Liver (tissue), 7 donors: ENCODE measurements at regions not wholly inside any gene's neighbourhood (a gene's known extent, or its start where the extent isn't known, plus 50 kb on each side); places are given as distances from the start of the nearest gene placed in this dataset.

Experiments used
- DNase-seq: peaks from one replicate; pipeline ENCODE4 v3.0.0-alpha.2; 2017; ENCODE audit warnings: low spot score
- H3K27ac ChIP-seq, 2 donors: one replicate each; pipeline ENCODE4 v1.7.0; 2013; ENCODE audit warnings: inconsistent platforms in 2 of 2, low read length in 2 of 2, control low read depth in 1 of 2, low read depth in 1 of 2, mild to moderate bottlenecking in 1 of 2
- H3K27me3 ChIP-seq, 4 donors: one replicate each; pipeline versions ENCODE4 v1.6.1 to v1.7.0; 2013; ENCODE audit warnings: low read length in 3 of 4, inconsistent platforms in 1 of 4, mild to moderate bottlenecking in 1 of 4, moderate library complexity in 1 of 4; ENCODE audit not compliant: control insufficient read depth in 4 of 4, insufficient read depth in 4 of 4
- H3K36me3 ChIP-seq, 4 donors: one replicate each; pipeline versions ENCODE4 v1.6.1 to v1.7.0; 2013; ENCODE audit warnings: low read length in 3 of 4, mild to moderate bottlenecking in 3 of 4, low read depth in 1 of 4, moderate library complexity in 1 of 4; ENCODE audit not compliant: control insufficient read depth in 4 of 4, insufficient read depth in 3 of 4
- H3K4me1 ChIP-seq, 4 donors: one replicate each; pipeline versions ENCODE4 v1.6.1 to v1.7.0; 2013; ENCODE audit warnings: low read length in 3 of 4, mild to moderate bottlenecking in 3 of 4, moderate library complexity in 1 of 4; ENCODE audit not compliant: control insufficient read depth in 4 of 4, insufficient read depth in 4 of 4
- H3K4me3 ChIP-seq, 3 donors: one replicate each; pipeline versions ENCODE4 v1.6.1 to v1.7.0; 2013; ENCODE audit warnings: low read length in 3 of 3, control low read depth in 1 of 3, low read depth in 1 of 3, mild to moderate bottlenecking in 1 of 3
- H3K9ac ChIP-seq, 2 donors: one replicate each; pipeline ENCODE4 v1.7.0; 2013; ENCODE audit warnings: low read length in 2 of 2, mild to moderate bottlenecking in 2 of 2, moderate library complexity in 2 of 2, control low read depth in 1 of 2, low read depth in 1 of 2
- H3K9me3 ChIP-seq, 4 donors: one replicate each; pipeline versions ENCODE4 v1.6.1 to v1.7.0; 2013; ENCODE audit warnings: low read length in 3 of 4; ENCODE audit not compliant: control insufficient read depth in 4 of 4
- ATF3 ChIP-seq: IDR thresholded peaks from 2 replicates; pipeline ENCODE4 v1.6.1; 2016; ENCODE audit warnings: antibody characterized with exemption
- EGR1 ChIP-seq, 2 donors: IDR thresholded peaks; 2 replicates each; pipeline ENCODE4 v1.6.1; 2016 to 2018; ENCODE audit warnings: antibody characterized with exemption in 2 of 2, low read depth in 2 of 2
- FOXA1 ChIP-seq: IDR thresholded peaks from 2 replicates; pipeline ENCODE4 v1.6.1; 2016; ENCODE audit warnings: antibody characterized with exemption
- FOXA2 ChIP-seq: IDR thresholded peaks from 2 replicates; pipeline ENCODE4 v1.6.1; 2016; ENCODE audit warnings: antibody characterized with exemption
- GABPA ChIP-seq, 2 donors: IDR thresholded peaks in 1 of 2; conservative IDR thresholded peaks in 1 of 2; 2 replicates each; pipeline ENCODE4 v1.6.1; 2016; ENCODE audit warnings: antibody characterized with exemption in 2 of 2, mild to moderate bottlenecking in 1 of 2, moderate library complexity in 1 of 2
- HNF4A ChIP-seq, 2 donors: conservative IDR thresholded peaks; 2 replicates each; pipeline ENCODE4 v1.6.1; 2016; ENCODE audit warnings: antibody characterized with exemption in 2 of 2, mild to moderate bottlenecking in 2 of 2
- HNF4G ChIP-seq: IDR thresholded peaks from 2 replicates; pipeline ENCODE4 v1.6.1; 2016; ENCODE audit warnings: antibody characterized with exemption
- MAX ChIP-seq: IDR thresholded peaks from 2 replicates; pipeline ENCODE4 v1.6.1; 2016; ENCODE audit warnings: antibody characterized with exemption
- RAD21 ChIP-seq, 2 donors: IDR thresholded peaks; 2 replicates each; pipeline ENCODE4 v1.6.1; 2016; ENCODE audit warnings: antibody characterized with exemption in 2 of 2, mild to moderate bottlenecking in 2 of 2
- RXRA ChIP-seq, 2 donors: IDR thresholded peaks; 2 replicates each; pipeline ENCODE4 v1.6.1; 2017 to 2018; ENCODE audit warnings: antibody characterized with exemption in 2 of 2, mild to moderate bottlenecking in 1 of 2
- SP1 ChIP-seq: IDR thresholded peaks from 2 replicates; pipeline ENCODE4 v1.6.1; 2018; ENCODE audit warnings: antibody characterized with exemption, mild to moderate bottlenecking
- TAF1 ChIP-seq: conservative IDR thresholded peaks from 2 replicates; pipeline ENCODE4 v1.6.1; 2016; ENCODE audit warnings: antibody characterized with exemption, mild to moderate bottlenecking
- YY1 ChIP-seq: IDR thresholded peaks from 2 replicates; pipeline ENCODE4 v1.6.1; 2016; ENCODE audit warnings: antibody characterized with exemption, mild to moderate bottlenecking
- WGBS: extraction: QIAGEN DNeasy Blood & Tissue Kit; methylation state at CpG from one replicate; pipeline ENCODE4 v1.1.7; 2013; 5-methylcytosine and 5-hydroxymethylcytosine counted together
- TF ChIP-seq, protein P1 (sequence below): IDR thresholded peaks from 2 replicates; pipeline ENCODE4 v1.6.1; 2016; ENCODE audit warnings: antibody characterized with exemption
- TF ChIP-seq, protein P2 (sequence below): IDR thresholded peaks from 2 replicates; pipeline ENCODE4 v1.6.1; 2016; ENCODE audit warnings: antibody characterized with exemption, mild to moderate bottlenecking
- donor health status: healthy.
- donor health status: healthy.
- donor health status: healthy.
- donor health status: healthy.

GRCh38 chr6:4366635-4367395 lies 231.4 kb upstream of the ECI2 start:
- Histone ChIP-seq H3K9ac (no peak overlapping the region), H3K4me1 (no peaks in the 10 kb centered on the region), H3K27ac (no peak overlapping the region), H3K9me3 (peaks cover 0 to 5% (median 0%) of the 10 kb centered on the region in 4 donors), H3K36me3 (no peaks in the 10 kb centered on the region), H3K4me3 (no peak overlapping the region), H3K27me3 (no peaks in the 10 kb centered on the region)
- 70% methylated on average over 11 of the region's 11 CpGs for WGBS
- TF ChIP-seq GABPA (IDR thresholded peaks at IDR 0.05 in 1 of 2, conservative IDR thresholded peaks at IDR 0.05 in 1 of 2), result no peak
- no peak for TF ChIP-seq RXRA (IDR thresholded peaks at IDR 0.05)
- TF ChIP-seq SP1, result no peak
- TF ChIP-seq TAF1, result no peak
- TF ChIP-seq, protein P1, sequence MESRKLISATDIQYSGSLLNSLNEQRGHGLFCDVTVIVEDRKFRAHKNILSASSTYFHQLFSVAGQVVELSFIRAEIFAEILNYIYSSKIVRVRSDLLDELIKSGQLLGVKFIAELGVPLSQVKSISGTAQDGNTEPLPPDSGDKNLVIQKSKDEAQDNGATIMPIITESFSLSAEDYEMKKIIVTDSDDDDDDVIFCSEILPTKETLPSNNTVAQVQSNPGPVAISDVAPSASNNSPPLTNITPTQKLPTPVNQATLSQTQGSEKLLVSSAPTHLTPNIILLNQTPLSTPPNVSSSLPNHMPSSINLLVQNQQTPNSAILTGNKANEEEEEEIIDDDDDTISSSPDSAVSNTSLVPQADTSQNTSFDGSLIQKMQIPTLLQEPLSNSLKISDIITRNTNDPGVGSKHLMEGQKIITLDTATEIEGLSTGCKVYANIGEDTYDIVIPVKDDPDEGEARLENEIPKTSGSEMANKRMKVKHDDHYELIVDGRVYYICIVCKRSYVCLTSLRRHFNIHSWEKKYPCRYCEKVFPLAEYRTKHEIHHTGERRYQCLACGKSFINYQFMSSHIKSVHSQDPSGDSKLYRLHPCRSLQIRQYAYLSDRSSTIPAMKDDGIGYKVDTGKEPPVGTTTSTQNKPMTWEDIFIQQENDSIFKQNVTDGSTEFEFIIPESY, result no peak
- TF ChIP-seq, protein P2, sequence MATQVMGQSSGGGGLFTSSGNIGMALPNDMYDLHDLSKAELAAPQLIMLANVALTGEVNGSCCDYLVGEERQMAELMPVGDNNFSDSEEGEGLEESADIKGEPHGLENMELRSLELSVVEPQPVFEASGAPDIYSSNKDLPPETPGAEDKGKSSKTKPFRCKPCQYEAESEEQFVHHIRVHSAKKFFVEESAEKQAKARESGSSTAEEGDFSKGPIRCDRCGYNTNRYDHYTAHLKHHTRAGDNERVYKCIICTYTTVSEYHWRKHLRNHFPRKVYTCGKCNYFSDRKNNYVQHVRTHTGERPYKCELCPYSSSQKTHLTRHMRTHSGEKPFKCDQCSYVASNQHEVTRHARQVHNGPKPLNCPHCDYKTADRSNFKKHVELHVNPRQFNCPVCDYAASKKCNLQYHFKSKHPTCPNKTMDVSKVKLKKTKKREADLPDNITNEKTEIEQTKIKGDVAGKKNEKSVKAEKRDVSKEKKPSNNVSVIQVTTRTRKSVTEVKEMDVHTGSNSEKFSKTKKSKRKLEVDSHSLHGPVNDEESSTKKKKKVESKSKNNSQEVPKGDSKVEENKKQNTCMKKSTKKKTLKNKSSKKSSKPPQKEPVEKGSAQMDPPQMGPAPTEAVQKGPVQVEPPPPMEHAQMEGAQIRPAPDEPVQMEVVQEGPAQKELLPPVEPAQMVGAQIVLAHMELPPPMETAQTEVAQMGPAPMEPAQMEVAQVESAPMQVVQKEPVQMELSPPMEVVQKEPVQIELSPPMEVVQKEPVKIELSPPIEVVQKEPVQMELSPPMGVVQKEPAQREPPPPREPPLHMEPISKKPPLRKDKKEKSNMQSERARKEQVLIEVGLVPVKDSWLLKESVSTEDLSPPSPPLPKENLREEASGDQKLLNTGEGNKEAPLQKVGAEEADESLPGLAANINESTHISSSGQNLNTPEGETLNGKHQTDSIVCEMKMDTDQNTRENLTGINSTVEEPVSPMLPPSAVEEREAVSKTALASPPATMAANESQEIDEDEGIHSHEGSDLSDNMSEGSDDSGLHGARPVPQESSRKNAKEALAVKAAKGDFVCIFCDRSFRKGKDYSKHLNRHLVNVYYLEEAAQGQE, result no peak
- no peak for TF ChIP-seq ATF3
- no peak for TF ChIP-seq HNF4A (conservative IDR thresholded peaks at IDR 0.05)
- TF ChIP-seq RAD21 (IDR thresholded peaks at IDR 0.05), result no peak
- TF ChIP-seq EGR1 (IDR thresholded peaks at IDR 0.05; ENCODE audit: low read depth in 2 of 2), result no peak
- no peak for TF ChIP-seq MAX
- no peak for TF ChIP-seq HNF4G
- no peak for TF ChIP-seq FOXA2
- DNase-seq, result no peak

GRCh38 chr6:4365686-4366085 lies 230.3 kb upstream of the ECI2 start:
- Histone ChIP-seq H3K4me3 (no peak overlapping the region), H3K27me3 (no peaks in the 10 kb centered on the region), H3K27ac (no peak overlapping the region), H3K4me1 (no peaks in the 10 kb centered on the region), H3K36me3 (no peaks in the 10 kb centered on the region), H3K9me3 (peaks cover 0 to 5% (median 0%) of the 10 kb centered on the region in 4 donors), H3K9ac (no peak overlapping the region)
- WGBS, result 69% methylated on average over 3 of the region's 3 CpGs
- DNase-seq, result no peak
- TF ChIP-seq YY1 (no peak), EGR1 (IDR thresholded peaks at IDR 0.05; ENCODE audit: low read depth in 2 of 2) (no peak), MAX (no peak), FOXA2 (no peak), TAF1 (no peak), RXRA (IDR thresholded peaks at IDR 0.05) (no peak), FOXA1 (no peak)
